ENCODE measurements at regions not wholly inside any gene's neighbourhood (a gene's known extent, or its start where the extent isn't known, plus 50 kb on each side); places are given as distances from the start of the nearest gene placed in this dataset.

GRCh38 chrX:95974890-95975289, 709.8 kb upstream of the DIAPH2 start:
- TF ChIP-seq, protein P1, sequence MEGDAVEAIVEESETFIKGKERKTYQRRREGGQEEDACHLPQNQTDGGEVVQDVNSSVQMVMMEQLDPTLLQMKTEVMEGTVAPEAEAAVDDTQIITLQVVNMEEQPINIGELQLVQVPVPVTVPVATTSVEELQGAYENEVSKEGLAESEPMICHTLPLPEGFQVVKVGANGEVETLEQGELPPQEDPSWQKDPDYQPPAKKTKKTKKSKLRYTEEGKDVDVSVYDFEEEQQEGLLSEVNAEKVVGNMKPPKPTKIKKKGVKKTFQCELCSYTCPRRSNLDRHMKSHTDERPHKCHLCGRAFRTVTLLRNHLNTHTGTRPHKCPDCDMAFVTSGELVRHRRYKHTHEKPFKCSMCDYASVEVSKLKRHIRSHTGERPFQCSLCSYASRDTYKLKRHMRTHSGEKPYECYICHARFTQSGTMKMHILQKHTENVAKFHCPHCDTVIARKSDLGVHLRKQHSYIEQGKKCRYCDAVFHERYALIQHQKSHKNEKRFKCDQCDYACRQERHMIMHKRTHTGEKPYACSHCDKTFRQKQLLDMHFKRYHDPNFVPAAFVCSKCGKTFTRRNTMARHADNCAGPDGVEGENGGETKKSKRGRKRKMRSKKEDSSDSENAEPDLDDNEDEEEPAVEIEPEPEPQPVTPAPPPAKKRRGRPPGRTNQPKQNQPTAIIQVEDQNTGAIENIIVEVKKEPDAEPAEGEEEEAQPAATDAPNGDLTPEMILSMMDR (IDR thresholded peaks at IDR 0.05) = no peak
- intact Hi-C loops (cut with DNase I) = no loop called here
- H3K36me3 ChIP-seq = no peaks in the 10 kb centered on the region
- DNase-seq (no peak), ATAC-seq (no peak)
- H3K4me3 ChIP-seq = no peak overlapping the region
- no peak overlapping the region for H3K27ac ChIP-seq
- H3K9me3 ChIP-seq = no peaks in the 10 kb centered on the region
- H3K4me1 ChIP-seq = no peaks in the 10 kb centered on the region
- no peaks in the 10 kb centered on the region for H3K27me3 ChIP-seq (ENCODE audit: low read depth)

- H3K27me3 ChIP-seq (ENCODE audit: low read depth) = no peaks in the 10 kb centered on the region
- intact Hi-C loops (cut with DNase I) = no loop called here
These were observed 689.1 kb upstream of the DIAPH2 start for GRCh38 chrX:95995583-95995982.

DNA sequence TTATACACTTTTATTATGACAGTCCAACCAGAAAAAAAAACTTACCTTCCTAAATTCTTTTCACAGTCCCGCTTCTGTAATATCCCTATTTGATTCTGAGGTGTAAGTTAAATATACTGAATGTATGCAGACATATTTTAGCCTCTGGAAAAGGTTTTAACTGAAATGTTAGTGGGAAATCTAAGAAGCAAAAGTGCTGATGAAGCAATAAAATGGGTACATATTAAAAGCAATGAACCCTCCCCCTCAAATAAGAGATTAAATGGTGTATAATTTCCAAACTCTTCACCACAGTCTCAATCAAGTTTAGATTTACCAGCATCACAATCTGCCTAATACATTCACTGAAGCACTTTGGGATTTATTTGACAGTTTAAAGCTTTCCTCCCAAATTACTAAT, 688.3 kb upstream of the DIAPH2 start:
- no peak for DNase-seq
- TF ChIP-seq, protein P1 (IDR thresholded peaks at IDR 0.05) = no peak
- Histone ChIP-seq H3K4me3 (no peak overlapping the region), H3K27me3 (ENCODE audit: low read depth) (no peaks in the 10 kb centered on the region), H3K9me3 (no peaks in the 10 kb centered on the region), H3K4me1 (no peaks in the 10 kb centered on the region), H3K27ac (no peak overlapping the region), H3K36me3 (no peaks in the 10 kb centered on the region)
- no peak for ATAC-seq
- intact Hi-C loops (cut with DNase I) = no loop called here

More at GRCh38 chrX:95995583-95995982, 689.1 kb upstream of the DIAPH2 start:
- Histone ChIP-seq H3K4me3 (no peak overlapping the region), H3K36me3 (no peaks in the 10 kb centered on the region), H3K4me1 (no peaks in the 10 kb centered on the region), H3K27ac (no peak overlapping the region), H3K9me3 (no peaks in the 10 kb centered on the region)
- no peak for ATAC-seq
- DNase-seq = no peak
- TF ChIP-seq, protein P1 (IDR thresholded peaks at IDR 0.05) = no peak

GRCh38 chrX:96002431-96002830, 682.2 kb upstream of the DIAPH2 start:
- intact Hi-C loops (cut with DNase I) = no loop called here

DNA sequence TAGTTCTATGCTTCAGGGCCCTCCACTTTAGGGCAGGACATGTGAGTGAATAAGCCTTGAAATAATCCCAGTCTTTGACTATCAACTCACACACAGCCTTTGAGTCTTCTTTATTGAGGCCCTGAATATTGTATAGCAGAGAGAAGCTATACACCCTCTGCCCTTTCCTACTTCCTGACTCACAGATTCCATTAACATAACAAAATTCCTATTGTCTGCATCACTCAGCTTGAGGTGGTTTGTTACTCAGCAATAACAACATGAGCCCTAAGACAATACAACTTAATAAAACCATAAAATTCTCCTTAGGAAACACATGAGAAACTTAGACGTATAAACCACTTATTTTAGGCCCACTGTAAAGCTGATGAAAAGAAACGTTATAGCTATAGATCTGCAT, 680.3 kb upstream of the DIAPH2 start:
- Histone ChIP-seq H3K36me3 (no peaks in the 10 kb centered on the region), H3K4me3 (no peak overlapping the region), H3K27me3 (ENCODE audit: low read depth) (no peaks in the 10 kb centered on the region), H3K4me1 (no peaks in the 10 kb centered on the region), H3K27ac (no peak overlapping the region), H3K9me3 (no peaks in the 10 kb centered on the region)
- intact Hi-C loops (cut with DNase I) = no loop called here
- ATAC-seq (no peak), DNase-seq (no peak)
- TF ChIP-seq, protein P1 (IDR thresholded peaks at IDR 0.05) = no peak

More at GRCh38 chrX:96002431-96002830, 682.2 kb upstream of the DIAPH2 start:
- no peaks in the 10 kb centered on the region for H3K36me3 ChIP-seq
- no peaks in the 10 kb centered on the region for H3K9me3 ChIP-seq
- no peak overlapping the region for H3K4me3 ChIP-seq
- no peaks in the 10 kb centered on the region for H3K4me1 ChIP-seq
- H3K27me3 ChIP-seq (ENCODE audit: low read depth) = no peaks in the 10 kb centered on the region
- TF ChIP-seq, protein P1 (IDR thresholded peaks at IDR 0.05) = no peak
- ATAC-seq = no peak
- no peak overlapping the region for H3K27ac ChIP-seq
- no peak for DNase-seq

GRCh38 chrX:96006281-96006680, 678.4 kb upstream of the DIAPH2 start:
- no peaks in the 10 kb centered on the region for H3K9me3 ChIP-seq
- no peak overlapping the region for H3K27ac ChIP-seq
- H3K4me1 ChIP-seq = no peaks in the 10 kb centered on the region
- H3K27me3 ChIP-seq (ENCODE audit: low read depth) = no peaks in the 10 kb centered on the region
- TF ChIP-seq, protein P1 (IDR thresholded peaks at IDR 0.05) = no peak
- no peak overlapping the region for H3K4me3 ChIP-seq
- no peaks in the 10 kb centered on the region for H3K36me3 ChIP-seq
- ATAC-seq (no peak), DNase-seq (no peak)
- intact Hi-C loops (cut with DNase I) = no loop called here
